WTC11 (cell line): ENCODE measurements at regions not wholly inside any gene's neighbourhood (a gene's known extent, or its start where the extent isn't known, plus 50 kb on each side); places are given as distances from the start of the nearest gene placed in this dataset.

ENCODE experiments used
- ATAC-seq: fragments of 200-7000 bp; cut with Tn5 transposase; 2 replicates; pipeline ENCODE4 v1.10.0; 2021; ENCODE audit warnings: mild to moderate bottlenecking, moderate library complexity
- CTCF ChIA-PET: fragments of 300-600 bp; sonication (Branson Sonifier 250); formaldehyde crosslinking; loops from one replicate; lab custom pipeline; 2021; ENCODE audit warnings: antibody characterized with exemption; lab: Charles Lee
- POLR2A ChIA-PET: fragments of 350-600 bp; sonication (Branson Sonifier 250); formaldehyde crosslinking; loops from one replicate; lab custom pipeline; 2021; ENCODE audit warnings: antibody characterized with exemption; lab: Charles Lee
- DNase-seq: peaks from one replicate; pipeline ENCODE4 v3.0.0; 2021; ENCODE audit warnings: low spot score
- H3K27ac Mint-ChIP-seq: 2 replicates; pipeline ENCODE4 v1.8.0; 2021; ENCODE audit warnings: mixed read lengths
- H3K27me3 Mint-ChIP-seq: 2 replicates; pipeline ENCODE4 v1.8.0; 2021; ENCODE audit warnings: low read depth, mild to moderate bottlenecking, moderate library complexity, mixed read lengths
- H3K36me3 Mint-ChIP-seq: 2 replicates; pipeline ENCODE4 v1.8.0; 2021; ENCODE audit warnings: mixed read lengths
- H3K4me1 Mint-ChIP-seq: 2 replicates; pipeline ENCODE4 v1.8.0; 2022; ENCODE audit warnings: mixed read lengths
- H3K4me3 Mint-ChIP-seq: 2 replicates; pipeline ENCODE4 v1.8.0; 2021; ENCODE audit warnings: mild to moderate bottlenecking, moderate library complexity, mixed read lengths
- H3K9me3 Mint-ChIP-seq: 2 replicates; pipeline ENCODE4 v1.8.0; 2021; ENCODE audit warnings: mixed read lengths
- AFF4 ChIP-seq: sonication (generic); formaldehyde crosslinking; IDR thresholded peaks from 2 replicates; pipeline ENCODE4 v1.8.1; 2023; ENCODE audit warnings: mild to moderate bottlenecking, missing genetic modification reagents, borderline replicate concordance
- FOXP4 ChIP-seq: sonication (generic); formaldehyde crosslinking; IDR thresholded peaks from 2 replicates; pipeline ENCODE4 v1.8.0; 2022; ENCODE audit warnings: mild to moderate bottlenecking, missing genetic modification reagents
- GABPB1 ChIP-seq: sonication (generic); formaldehyde crosslinking; IDR thresholded peaks from 2 replicates; pipeline ENCODE4 v1.8.1; 2023; ENCODE audit warnings: mild to moderate bottlenecking, missing genetic modification reagents
- MLX ChIP-seq: sonication (generic); formaldehyde crosslinking; IDR thresholded peaks from 2 replicates; pipeline ENCODE4 v1.8.1; 2023; ENCODE audit warnings: mild to moderate bottlenecking, missing genetic modification reagents, moderate library complexity
- SMAD3 ChIP-seq: sonication (generic); formaldehyde crosslinking; IDR thresholded peaks from 2 replicates; pipeline ENCODE4 v1.8.0; 2022; ENCODE audit warnings: missing genetic modification reagents, mild to moderate bottlenecking, borderline replicate concordance
- STAT6 ChIP-seq: sonication (generic); formaldehyde crosslinking; conservative IDR thresholded peaks from 2 replicates; pipeline ENCODE4 v1.8.1; 2023; ENCODE audit warnings: mild to moderate bottlenecking, low read depth, missing genetic modification reagents, moderate library complexity
- TCF7 ChIP-seq: sonication (generic); formaldehyde crosslinking; IDR thresholded peaks from 2 replicates; pipeline ENCODE4 v1.8.0; 2022; ENCODE audit warnings: mild to moderate bottlenecking, low read depth, missing genetic modification reagents, moderate library complexity
- TEAD4 ChIP-seq: sonication (generic); formaldehyde crosslinking; IDR thresholded peaks from 2 replicates; pipeline ENCODE4 v1.8.0; 2022; ENCODE audit warnings: mild to moderate bottlenecking, missing genetic modification reagents
- TF ChIP-seq, protein P1 (sequence below): fragments of 250-450 bp; sonication (Bioruptor Pico); IDR thresholded peaks from 2 replicates; pipeline ENCODE4 v2.1.2; 2022; ENCODE audit warnings: mild to moderate bottlenecking, moderate library complexity
- TF ChIP-seq, protein P2 (sequence below): sonication (generic); formaldehyde crosslinking; IDR thresholded peaks from 2 replicates; pipeline ENCODE4 v1.8.0; 2022; ENCODE audit warnings: mild to moderate bottlenecking, missing genetic modification reagents
- TF ChIP-seq, protein P3 (sequence below): sonication (generic); formaldehyde crosslinking; IDR thresholded peaks from 2 replicates; pipeline ENCODE4 v1.8.0; 2022; ENCODE audit warnings: missing genetic modification reagents

GRCh38 chr7:106418094-106418493, 133.3 kb upstream of the NAMPT start (continued):
- TF ChIP-seq AFF4 (no peak), STAT6 (CRISPR knock-in tag) (no peak), MLX (CRISPR knock-in tag) (no peak), TEAD4 (CRISPR knock-in tag) (no peak), FOXP4 (CRISPR knock-in tag) (no peak)
- TF ChIP-seq, protein P1, sequence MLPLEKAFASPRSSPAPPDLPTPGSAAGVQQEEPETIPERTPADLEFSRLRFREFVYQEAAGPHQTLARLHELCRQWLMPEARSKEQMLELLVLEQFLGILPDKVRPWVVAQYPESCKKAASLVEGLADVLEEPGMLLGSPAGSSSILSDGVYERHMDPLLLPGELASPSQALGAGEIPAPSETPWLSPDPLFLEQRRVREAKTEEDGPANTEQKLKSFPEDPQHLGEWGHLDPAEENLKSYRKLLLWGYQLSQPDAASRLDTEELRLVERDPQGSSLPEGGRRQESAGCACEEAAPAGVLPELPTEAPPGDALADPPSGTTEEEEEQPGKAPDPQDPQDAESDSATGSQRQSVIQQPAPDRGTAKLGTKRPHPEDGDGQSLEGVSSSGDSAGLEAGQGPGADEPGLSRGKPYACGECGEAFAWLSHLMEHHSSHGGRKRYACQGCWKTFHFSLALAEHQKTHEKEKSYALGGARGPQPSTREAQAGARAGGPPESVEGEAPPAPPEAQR (CRISPR knock-in tag), result no peak
- TF ChIP-seq, protein P2, sequence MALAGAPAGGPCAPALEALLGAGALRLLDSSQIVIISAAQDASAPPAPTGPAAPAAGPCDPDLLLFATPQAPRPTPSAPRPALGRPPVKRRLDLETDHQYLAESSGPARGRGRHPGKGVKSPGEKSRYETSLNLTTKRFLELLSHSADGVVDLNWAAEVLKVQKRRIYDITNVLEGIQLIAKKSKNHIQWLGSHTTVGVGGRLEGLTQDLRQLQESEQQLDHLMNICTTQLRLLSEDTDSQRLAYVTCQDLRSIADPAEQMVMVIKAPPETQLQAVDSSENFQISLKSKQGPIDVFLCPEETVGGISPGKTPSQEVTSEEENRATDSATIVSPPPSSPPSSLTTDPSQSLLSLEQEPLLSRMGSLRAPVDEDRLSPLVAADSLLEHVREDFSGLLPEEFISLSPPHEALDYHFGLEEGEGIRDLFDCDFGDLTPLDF (CRISPR knock-in tag), result no peak

DNA sequence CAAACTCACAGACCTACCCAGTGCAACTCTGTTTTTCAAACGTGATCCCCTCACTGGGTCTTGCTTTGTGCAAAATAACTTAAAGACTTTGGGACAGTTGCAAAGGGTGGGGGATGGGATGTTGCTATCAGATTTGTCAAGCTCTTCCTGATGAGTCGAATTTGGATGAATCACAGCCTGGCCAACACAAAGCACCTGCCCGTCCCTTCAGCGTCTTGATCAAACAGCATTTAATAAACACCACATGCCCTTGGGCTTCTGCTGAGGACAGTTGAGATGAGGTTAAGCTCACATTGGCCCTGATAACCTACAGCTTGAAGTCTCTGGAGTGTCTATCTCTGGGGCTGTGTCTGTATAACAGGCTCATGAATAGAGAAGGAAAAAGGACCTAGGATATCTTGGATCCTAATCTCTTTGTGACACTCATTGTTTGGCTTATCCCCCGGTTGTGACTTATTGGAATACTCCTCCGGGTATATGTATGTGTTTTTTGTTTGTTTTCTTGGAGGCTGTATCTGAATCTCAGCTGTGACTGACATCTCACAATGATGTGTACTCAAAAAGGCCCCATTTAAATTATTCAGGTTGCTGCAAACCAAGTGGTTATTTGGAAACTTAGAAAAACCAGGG, 132.6 kb upstream of the NAMPT start:
- ChIA-PET POLR2A (no interaction called here), CTCF (no interaction called here)
- ATAC-seq (no peak), DNase-seq (no peak)
- peaks cover 6% of the 10 kb centered on the region; the same call in 1 of the 2 replicates for H3K36me3 Mint-ChIP-seq
- TF ChIP-seq TCF7 (CRISPR knock-in tag) (no peak), TEAD4 (CRISPR knock-in tag) (no peak), SMAD3 (CRISPR knock-in tag) (no peak), GABPB1 (CRISPR knock-in tag) (no peak)
- TF ChIP-seq, protein P3, sequence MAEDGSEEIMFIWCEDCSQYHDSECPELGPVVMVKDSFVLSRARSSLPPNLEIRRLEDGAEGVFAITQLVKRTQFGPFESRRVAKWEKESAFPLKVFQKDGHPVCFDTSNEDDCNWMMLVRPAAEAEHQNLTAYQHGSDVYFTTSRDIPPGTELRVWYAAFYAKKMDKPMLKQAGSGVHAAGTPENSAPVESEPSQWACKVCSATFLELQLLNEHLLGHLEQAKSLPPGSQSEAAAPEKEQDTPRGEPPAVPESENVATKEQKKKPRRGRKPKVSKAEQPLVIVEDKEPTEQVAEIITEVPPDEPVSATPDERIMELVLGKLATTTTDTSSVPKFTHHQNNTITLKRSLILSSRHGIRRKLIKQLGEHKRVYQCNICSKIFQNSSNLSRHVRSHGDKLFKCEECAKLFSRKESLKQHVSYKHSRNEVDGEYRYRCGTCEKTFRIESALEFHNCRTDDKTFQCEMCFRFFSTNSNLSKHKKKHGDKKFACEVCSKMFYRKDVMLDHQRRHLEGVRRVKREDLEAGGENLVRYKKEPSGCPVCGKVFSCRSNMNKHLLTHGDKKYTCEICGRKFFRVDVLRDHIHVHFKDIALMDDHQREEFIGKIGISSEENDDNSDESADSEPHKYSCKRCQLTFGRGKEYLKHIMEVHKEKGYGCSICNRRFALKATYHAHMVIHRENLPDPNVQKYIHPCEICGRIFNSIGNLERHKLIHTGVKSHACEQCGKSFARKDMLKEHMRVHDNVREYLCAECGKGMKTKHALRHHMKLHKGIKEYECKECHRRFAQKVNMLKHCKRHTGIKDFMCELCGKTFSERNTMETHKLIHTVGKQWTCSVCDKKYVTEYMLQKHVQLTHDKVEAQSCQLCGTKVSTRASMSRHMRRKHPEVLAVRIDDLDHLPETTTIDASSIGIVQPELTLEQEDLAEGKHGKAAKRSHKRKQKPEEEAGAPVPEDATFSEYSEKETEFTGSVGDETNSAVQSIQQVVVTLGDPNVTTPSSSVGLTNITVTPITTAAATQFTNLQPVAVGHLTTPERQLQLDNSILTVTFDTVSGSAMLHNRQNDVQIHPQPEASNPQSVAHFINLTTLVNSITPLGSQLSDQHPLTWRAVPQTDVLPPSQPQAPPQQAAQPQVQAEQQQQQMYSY (CRISPR knock-in tag), result no peak
- H3K27me3 Mint-ChIP-seq, result no peaks in the 10 kb centered on the region
- peaks cover 17% of the 10 kb centered on the region for H3K9me3 Mint-ChIP-seq
- no peak overlapping the region for H3K4me3 Mint-ChIP-seq
- no peak overlapping the region for H3K27ac Mint-ChIP-seq
- H3K4me1 Mint-ChIP-seq, result peaks cover 11% of the 10 kb centered on the region
